ENCODE measurements at regions not wholly inside any gene's neighbourhood (a gene's known extent, or its start where the extent isn't known, plus 50 kb on each side); places are given as distances from the start of the nearest gene placed in this dataset.

GRCh38 chr2:16009560-16009959 is 69.2 kb downstream of the MYCN start:
- ATAC-seq (ENCODE audit: low read depth) (no peak), DNase-seq (no peak)
- no peaks in the 10 kb centered on the region for H3K79me2 ChIP-seq (ENCODE audit: control insufficient read depth, insufficient read depth, low read length)
- CTCF ChIA-PET: no interaction called here
- no peak for TF ChIP-seq CTCF (IDR thresholded peaks at IDR 0.05)
- no peak for TF ChIP-seq EZH2 (IDR thresholded peaks at IDR 0.05; ENCODE audit: borderline replicate concordance, insufficient read depth, low read depth, low read length, poor library complexity, severe bottlenecking)
- H3K27ac Mint-ChIP-seq: no peak overlapping the region
- H3K27me3 ChIP-seq (replicated peaks in 1 of 4; ENCODE audit: control extremely low read depth in 1 of 4, control insufficient read depth in 3 of 4, insufficient read depth in 4 of 4, low read length in 3 of 4): peaks cover 0 to 5% (median 0%) of the 10 kb centered on the region in 4 experiments
- no peak overlapping the region for H2AFZ ChIP-seq (ENCODE audit: insufficient read depth, low read depth, low read length, poor library complexity, severe bottlenecking)
- intact Hi-C loops (cut with micrococcal nuclease): no loop called here
- no peak overlapping the region for H3K9ac ChIP-seq (ENCODE audit: low read length)
- no peaks in the 10 kb centered on the region for H3K36me3 ChIP-seq (replicated peaks in 1 of 2; ENCODE audit: control extremely low read depth in 1 of 2, control insufficient read depth in 1 of 2, extremely low read depth in 1 of 2, insufficient read depth in 2 of 2, low read length in 1 of 2)
- H3K4me2 ChIP-seq (replicated peaks; ENCODE audit: low read depth, low read length, poor library complexity, severe bottlenecking): no peak overlapping the region
- H3K4me3 Mint-ChIP-seq: no peak overlapping the region
- H4K20me1 ChIP-seq (ENCODE audit: control insufficient read depth, insufficient read depth, low read length, poor library complexity, severe bottlenecking): no peaks in the 10 kb centered on the region
- no peaks in the 10 kb centered on the region for H3K4me1 ChIP-seq (ENCODE audit: control insufficient read depth in 2 of 2, insufficient read depth in 2 of 2, low read length in 2 of 2)
- H3K27ac ChIP-seq (ENCODE audit: low read length in 2 of 2): no peak overlapping the region
- peaks cover 0 to 7% (median 0%) of the 10 kb centered on the region in 3 donors for H3K9me3 ChIP-seq (ENCODE audit: control extremely low read depth in 1 of 3, control insufficient read depth in 2 of 3, insufficient read depth in 1 of 3, low read length in 2 of 3)
- H3K9me3 Mint-ChIP-seq (ENCODE audit: insufficient read depth): no peaks in the 10 kb centered on the region
- no peaks in the 10 kb centered on the region for H3K4me1 Mint-ChIP-seq
- POLR2A ChIA-PET: no interaction called here
- peaks cover 15% of the 10 kb centered on the region for H3K27me3 Mint-ChIP-seq
- no peak overlapping the region for H3K4me3 ChIP-seq (ENCODE audit: control extremely low read depth in 1 of 5, extremely low read depth in 1 of 5, insufficient read depth in 1 of 5, low read depth in 2 of 5, low read length in 4 of 5)

- Mint-ChIP-seq H3K9me3 (ENCODE audit: insufficient read depth) (no peaks in the 10 kb centered on the region), H3K4me1 (no peaks in the 10 kb centered on the region), H3K27ac (no peak overlapping the region), H3K4me3 (no peak overlapping the region), H3K27me3 (peaks cover 12% of the 10 kb centered on the region)
- ChIA-PET CTCF (no interaction called here), POLR2A (no interaction called here)
- TF ChIP-seq EZH2 (IDR thresholded peaks at IDR 0.05; ENCODE audit: borderline replicate concordance, insufficient read depth, low read depth, low read length, poor library complexity, severe bottlenecking) (no peak), CTCF (IDR thresholded peaks at IDR 0.05) (no peak)
- Histone ChIP-seq H2AFZ (ENCODE audit: insufficient read depth, low read depth, low read length, poor library complexity, severe bottlenecking) (no peak overlapping the region), H3K79me2 (ENCODE audit: control insufficient read depth, insufficient read depth, low read length) (no peaks in the 10 kb centered on the region), H4K20me1 (ENCODE audit: control insufficient read depth, insufficient read depth, low read length, poor library complexity, severe bottlenecking) (no peaks in the 10 kb centered on the region), H3K4me2 (replicated peaks; ENCODE audit: low read depth, low read length, poor library complexity, severe bottlenecking) (no peak overlapping the region), H3K27ac (ENCODE audit: low read length in 2 of 2) (no peak overlapping the region), H3K9me3 (ENCODE audit: control extremely low read depth in 1 of 3, control insufficient read depth in 2 of 3, insufficient read depth in 1 of 3, low read length in 2 of 3) (peaks cover 0 to 3% (median 0%) of the 10 kb centered on the region in 3 donors), H3K4me1 (ENCODE audit: control insufficient read depth in 2 of 2, insufficient read depth in 2 of 2, low read length in 2 of 2) (no peaks in the 10 kb centered on the region), H3K27me3 (replicated peaks in 1 of 4; ENCODE audit: control extremely low read depth in 1 of 4, control insufficient read depth in 3 of 4, insufficient read depth in 4 of 4, low read length in 3 of 4) (peaks cover 0 to 5% (median 0%) of the 10 kb centered on the region in 4 experiments), H3K36me3 (replicated peaks in 1 of 2; ENCODE audit: control extremely low read depth in 1 of 2, control insufficient read depth in 1 of 2, extremely low read depth in 1 of 2, insufficient read depth in 2 of 2, low read length in 1 of 2) (no peaks in the 10 kb centered on the region), H3K4me3 (ENCODE audit: control extremely low read depth in 1 of 5, extremely low read depth in 1 of 5, insufficient read depth in 1 of 5, low read depth in 2 of 5, low read length in 4 of 5) (no peak overlapping the region), H3K9ac (ENCODE audit: low read length) (no peak overlapping the region)
- 88% methylated on average over 5 of the region's 6 CpGs for WGBS (ENCODE audit: insufficient coverage)
- no peak for DNase-seq
- intact Hi-C loops (cut with micrococcal nuclease): no loop called here
- ATAC-seq (ENCODE audit: low read depth): no peak
Measured at GRCh38 chr2:16008856-16009255, 68.5 kb downstream of the MYCN start.

Data from B cell (primary cell).